Heart right ventricle (tissue), 16 donors: ENCODE measurements at regions not wholly inside any gene's neighbourhood (a gene's known extent, or its start where the extent isn't known, plus 50 kb on each side); places are given as distances from the start of the nearest gene placed in this dataset.

Source experiments
- ATAC-seq, 8 donors: fragments of 200-7000 bp; cut with Tn5 transposase; one replicate each; pipeline ENCODE4 v1.9.1; 2020; ENCODE audit warnings: mild to moderate bottlenecking in 8 of 8, moderate library complexity in 8 of 8, moderate number of reproducible peaks in 1 of 8
- DNase-seq, 2 donors: peaks; one replicate each; pipeline ENCODE4 v3.0.0-alpha.2; 2020
- H3K27ac ChIP-seq, 10 donors: fragments of 200-600 bp; sonication (generic) in 2 of 10; one replicate each; pipeline versions ENCODE4 v1.5.0 to v1.8.0; 2020 to 2022; ENCODE audit warnings: mild to moderate bottlenecking in 3 of 10
- H3K27me3 ChIP-seq, 7 donors: fragments of 200-600 bp; one replicate each; pipeline ENCODE4 v1.8.0; 2021 to 2022; ENCODE audit warnings: mild to moderate bottlenecking in 2 of 7
- H3K36me3 ChIP-seq, 9 donors: fragments of 200-600 bp; sonication (generic) in 1 of 9; one replicate each; pipeline versions ENCODE4 v1.5.0 to v1.8.0; 2020 to 2022; ENCODE audit warnings: mild to moderate bottlenecking in 2 of 9
- H3K4me1 ChIP-seq, 9 donors: fragments of 200-600 bp; sonication (generic) in 1 of 9; one replicate each; pipeline versions ENCODE4 v1.5.0 to v1.8.0; 2020 to 2022; ENCODE audit warnings: mild to moderate bottlenecking in 4 of 9
- H3K4me3 ChIP-seq, 10 donors: fragments of 200-600 bp; sonication (generic) in 2 of 10; one replicate each; pipeline versions ENCODE4 v1.5.0 to v1.8.0; 2020 to 2022; ENCODE audit warnings: mild to moderate bottlenecking in 7 of 10, moderate library complexity in 2 of 10
- H3K9me3 ChIP-seq, 11 donors: fragments of 200-600 bp in 10 of 11; sonication (generic) in 2 of 11; one replicate each; pipeline versions ENCODE4 v1.5.0 to v1.8.0; 2013 to 2022; ENCODE audit warnings: mild to moderate bottlenecking in 2 of 11, control low read depth in 1 of 11, moderate library complexity in 1 of 11
- WGBS, 2 donors: extraction: QIAGEN DNeasy Blood & Tissue Kit; methylation state at CpG; one replicate each; pipeline ENCODE4 v1.1.7; 2013; ENCODE audit warnings: inconsistent platforms in 1 of 2; 5-methylcytosine and 5-hydroxymethylcytosine counted together
- intact Hi-C, 10 donors: fragments of 100-400 bp; cut with DNase I; formaldehyde crosslinking; loops; one replicate each; pipeline versions ENCODE4 v1.11.1 to v1.14.2; 2022
- TF ChIP-seq, protein P1 (sequence below), 9 donors: fragments of 200-600 bp; sonication (generic) in 2 of 9; IDR thresholded peaks; one replicate each; pipeline versions ENCODE4 v1.5.0 to v1.8.0; 2021 to 2022; ENCODE audit warnings: antibody characterized with exemption in 9 of 9, mild to moderate bottlenecking in 5 of 9, moderate library complexity in 1 of 9
- donor health status: Arrhythmogenic right ventricular cardiomyopathy.
- donor health status: ischemic (EF 13 %, LVEDD 7.1; RV severe dilation, severe dysfunction).
- donor health status: healthy with polysubstance abuse.
- donor health status: DM: no; HTN: yes; CAD: no.
- donor health status: DM: no; HTN: no; CAD: no.
- donor health status: ischemic (EF 25% LVEDD 6.9; RV normal size, moderate dysfunction).
- donor health status: ischemic (EF 25% LVEDD 5.7; RV mildly dilated, moderate dysfunction).
- donor health status: healthy.
- donor health status: DM: yes; HTN: yes; CAD: no.
- donor health status: Ischemic cardiomyopathy.
- donor health status: ischemic (EF 35%, LVEDD 5.7; RV mildly dilated, moderate dysfunction).
- donor health status: nonischemic (EF 11% LVEDD 7.7; RV severe dilation, severe dysfunction).
- donor health status: DM: yes; HTN: yes; CAD: no.
- donor health status: PGD.
- donor health status: ischemic (EF 29% LVEDD 5.4; RV normal size, mild dysfunction).
- donor health status: nonischemic (EF 23%, LVEDD 6.1; RV moderate dilation, normal function).

GRCh38 chr5:178796165-178796945, 63.4 kb upstream of the ZNF354B start:
- no peak overlapping the region for H3K4me3 ChIP-seq
- no peak overlapping the region for H3K27ac ChIP-seq
- no peak for DNase-seq
- intact Hi-C loops = no loop called here
- 69% methylated on average over 17 of the region's 17 CpGs for WGBS, 2 donors
- H3K27me3 ChIP-seq = peaks cover 0 to 28% (median 4%) of the 10 kb centered on the region in 7 donors
- no peaks in the 10 kb centered on the region for H3K9me3 ChIP-seq
- ATAC-seq = no peak
- H3K4me1 ChIP-seq = no peaks in the 10 kb centered on the region
- TF ChIP-seq, protein P1, sequence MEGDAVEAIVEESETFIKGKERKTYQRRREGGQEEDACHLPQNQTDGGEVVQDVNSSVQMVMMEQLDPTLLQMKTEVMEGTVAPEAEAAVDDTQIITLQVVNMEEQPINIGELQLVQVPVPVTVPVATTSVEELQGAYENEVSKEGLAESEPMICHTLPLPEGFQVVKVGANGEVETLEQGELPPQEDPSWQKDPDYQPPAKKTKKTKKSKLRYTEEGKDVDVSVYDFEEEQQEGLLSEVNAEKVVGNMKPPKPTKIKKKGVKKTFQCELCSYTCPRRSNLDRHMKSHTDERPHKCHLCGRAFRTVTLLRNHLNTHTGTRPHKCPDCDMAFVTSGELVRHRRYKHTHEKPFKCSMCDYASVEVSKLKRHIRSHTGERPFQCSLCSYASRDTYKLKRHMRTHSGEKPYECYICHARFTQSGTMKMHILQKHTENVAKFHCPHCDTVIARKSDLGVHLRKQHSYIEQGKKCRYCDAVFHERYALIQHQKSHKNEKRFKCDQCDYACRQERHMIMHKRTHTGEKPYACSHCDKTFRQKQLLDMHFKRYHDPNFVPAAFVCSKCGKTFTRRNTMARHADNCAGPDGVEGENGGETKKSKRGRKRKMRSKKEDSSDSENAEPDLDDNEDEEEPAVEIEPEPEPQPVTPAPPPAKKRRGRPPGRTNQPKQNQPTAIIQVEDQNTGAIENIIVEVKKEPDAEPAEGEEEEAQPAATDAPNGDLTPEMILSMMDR (IDR thresholded peaks at IDR 0.05) = no peak
- H3K36me3 ChIP-seq = no peaks in the 10 kb centered on the region

GRCh38 chr5:178794433-178794832, 64.0 kb upstream of the ZNF354A start:
- Histone ChIP-seq H3K9me3 (no peaks in the 10 kb centered on the region), H3K27ac (no peak overlapping the region), H3K36me3 (no peaks in the 10 kb centered on the region), H3K4me1 (no peaks in the 10 kb centered on the region), H3K27me3 (peaks cover 0 to 20% (median 4%) of the 10 kb centered on the region in 7 donors), H3K4me3 (no peak overlapping the region)
- intact Hi-C loops = no loop called here
- DNase-seq (no peak), ATAC-seq (no peak)
- WGBS, 2 donors = 79 to 86% methylated on average over 16 of the region's 16 CpGs
- TF ChIP-seq, protein P1 (IDR thresholded peaks at IDR 0.05) = no peak

- Histone ChIP-seq H3K27me3 (peaks cover 0 to 20% (median 4%) of the 10 kb centered on the region in 7 donors), H3K4me1 (no peaks in the 10 kb centered on the region), H3K9me3 (no peaks in the 10 kb centered on the region), H3K36me3 (no peaks in the 10 kb centered on the region), H3K4me3 (no peak overlapping the region), H3K27ac (no peak overlapping the region)
- intact Hi-C loops = no loop called here
- no peak for DNase-seq
- TF ChIP-seq, protein P1 (IDR thresholded peaks at IDR 0.05) = no peak
- no peak for ATAC-seq
- 94 to 95% methylated on average over 17 of the region's 17 CpGs for WGBS, 2 donors
Observed at GRCh38 chr5:178793696-178794095, 63.2 kb upstream of the ZNF354A start.

DNA sequence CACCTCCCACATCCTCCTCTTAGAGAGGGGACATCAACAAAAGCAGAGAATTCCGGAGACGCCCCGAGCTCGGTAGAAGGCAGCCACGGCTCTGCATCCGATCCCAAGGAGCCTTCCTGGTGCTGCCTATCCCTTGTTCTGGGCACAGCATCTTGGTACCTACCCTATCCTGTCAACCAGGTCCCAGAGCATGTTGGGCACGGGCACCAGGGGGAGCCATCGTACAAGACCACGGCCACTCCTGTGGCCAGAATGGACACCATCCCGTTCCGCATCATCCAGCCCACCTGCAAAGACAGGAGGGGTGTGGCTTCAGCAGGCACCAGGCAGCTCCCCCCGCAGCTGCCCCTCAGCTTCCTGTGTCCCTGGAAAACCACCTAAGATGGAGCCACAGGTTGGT, 62.7 kb upstream of the ZNF354A start:
- Histone ChIP-seq H3K4me3 (no peak overlapping the region), H3K4me1 (no peaks in the 10 kb centered on the region), H3K9me3 (no peaks in the 10 kb centered on the region), H3K27ac (no peak overlapping the region), H3K36me3 (no peaks in the 10 kb centered on the region), H3K27me3 (peaks cover 0 to 20% (median 4%) of the 10 kb centered on the region in 7 donors)
- intact Hi-C loops = no loop called here
- ATAC-seq (no peak), DNase-seq (peak in 1 of 2 donors; percentile 33)
- TF ChIP-seq, protein P1 (IDR thresholded peaks at IDR 0.05) = peak in 7 of 9 donors; percentile 23 to 37 (median 34)
- 61 to 67% methylated on average over 12 of the region's 12 CpGs for WGBS, 2 donors
